A172 (cell line): ENCODE measurements at regions not wholly inside any gene's neighbourhood (a gene's known extent, or its start where the extent isn't known, plus 50 kb on each side); places are given as distances from the start of the nearest gene placed in this dataset.
"Not testable (repeated sequence)": the region's sequence is repeated elsewhere in the genome, so short reads cannot be mapped to it uniquely, and the experiment has no call there.

Source experiments
- DNase-seq: peaks from one replicate; pipeline ENCODE4 v3.0.0-alpha.2; 2015; ENCODE audit warnings: low spot score

- DNase-seq = no peak
Measured at GRCh38 chr3:5543047-5543446, 355.5 kb downstream of the EDEM1 start.

GRCh38 chr3:5545719-5546118, 358.2 kb downstream of the EDEM1 start:
- DNase-seq = no peak

GRCh38 chr3:5553203-5553602, 365.7 kb downstream of the EDEM1 start:
- no peak for DNase-seq

GRCh38 chr3:5554245-5554747, 366.8 kb downstream of the EDEM1 start:
- DNase-seq = no peak

GRCh38 chr3:5560199-5560598, 372.7 kb downstream of the EDEM1 start:
- DNase-seq = no peak

- DNase-seq = no peak
Measured at GRCh38 chr3:5563537-5564277, 376.2 kb downstream of the EDEM1 start.

- DNase-seq = no peak
Measured at GRCh38 chr3:5564278-5564666, 376.8 kb downstream of the EDEM1 start.

GRCh38 chr3:5565026-5565425, 377.5 kb downstream of the EDEM1 start:
- DNase-seq = no peak

GRCh38 chr3:5567113-5567512, 379.6 kb downstream of the EDEM1 start:
- no peak for DNase-seq

- no peak for DNase-seq
Measured at GRCh38 chr3:5568451-5568850, 380.9 kb downstream of the EDEM1 start.

GRCh38 chr3:5569152-5569551, 381.6 kb downstream of the EDEM1 start:
- no peak for DNase-seq

GRCh38 chr3:5572168-5572567, 384.7 kb downstream of the EDEM1 start:
- no peak for DNase-seq

- DNase-seq = no peak
Measured at GRCh38 chr3:5576277-5577011, 388.9 kb downstream of the EDEM1 start.

- DNase-seq = no peak
Measured at GRCh38 chr3:5579139-5579602, 391.7 kb downstream of the EDEM1 start.

- no peak for DNase-seq
Measured at GRCh38 chr3:5579946-5580345, 392.4 kb downstream of the EDEM1 start.

- no peak for DNase-seq
Measured at GRCh38 chr3:5580826-5581225, 393.3 kb downstream of the EDEM1 start.

- no peak for DNase-seq
Measured at GRCh38 chr3:5581743-5582142, 394.2 kb downstream of the EDEM1 start.

GRCh38 chr3:5583920-5584319, 396.4 kb downstream of the EDEM1 start:
- DNase-seq = no peak

- no peak for DNase-seq
Measured at GRCh38 chr3:5585085-5585484, 397.6 kb downstream of the EDEM1 start.

GRCh38 chr3:5606884-5607472, 419.5 kb downstream of the EDEM1 start:
- no peak for DNase-seq

- DNase-seq = no peak
Measured at GRCh38 chr3:5607581-5607980, 420.1 kb downstream of the EDEM1 start.

- DNase-seq = not testable (repeated sequence)
Measured at GRCh38 chr3:5608971-5609370, 421.5 kb downstream of the EDEM1 start.

- DNase-seq = no peak
Measured at GRCh38 chr3:5613599-5613998, 426.1 kb downstream of the EDEM1 start.
